Tibial artery (tissue), 4 donors: ENCODE measurements at regions not wholly inside any gene's neighbourhood (a gene's known extent, or its start where the extent isn't known, plus 50 kb on each side); places are given as distances from the start of the nearest gene placed in this dataset.

Experiments used
- DNase-seq, 2 donors: peaks; one replicate each; pipeline ENCODE4 v3.0.0-alpha.2; 2019
- H3K27ac ChIP-seq, 2 donors: fragments of 200-600 bp; sonication (generic) in 1 of 2; 1 replicate in 1 of 2; 2 replicates in 1 of 2; pipeline ENCODE4 v1.5.1; 2018 to 2019; ENCODE audit warnings: mild to moderate bottlenecking in 1 of 2
- H3K27me3 ChIP-seq, 2 donors: fragments of 200-600 bp; sonication (generic) in 1 of 2; one replicate each; pipeline versions ENCODE4 v1.5.1 to v1.6.0; 2016 to 2019
- H3K36me3 ChIP-seq, 3 donors: fragments of 200-600 bp; sonication (generic) in 2 of 3; one replicate each; pipeline ENCODE4 v1.5.1; 2016 to 2019; ENCODE audit warnings: mild to moderate bottlenecking in 2 of 3
- H3K4me1 ChIP-seq, 4 donors: fragments of 200-600 bp; sonication (generic) in 2 of 4; 1 replicate in 3 of 4; 2 replicates in 1 of 4; pipeline ENCODE4 v1.5.1; 2016 to 2019
- H3K4me3 ChIP-seq, 2 donors: fragments of 200-600 bp; sonication (generic) in 1 of 2; 1 replicate in 1 of 2; 2 replicates in 1 of 2; pipeline ENCODE4 v1.5.1; 2018 to 2019; ENCODE audit warnings: mild to moderate bottlenecking in 2 of 2
- H3K9me3 ChIP-seq, 3 donors: fragments of 200-600 bp; sonication (generic) in 1 of 3; one replicate each; pipeline ENCODE4 v1.5.1; 2016 to 2019
- CTCF ChIP-seq, 2 experiments: fragments of 200-600 bp in 1 of 2; fragments of 450-650 bp in 1 of 2; IDR thresholded peaks; one replicate each; pipeline ENCODE4 v1.5.1; 2017 to 2019; ENCODE audit warnings: antibody characterized with exemption in 2 of 2, mild to moderate bottlenecking in 1 of 2, moderate library complexity in 1 of 2
- intact Hi-C: fragments of 100-400 bp; cut with DNase I; formaldehyde crosslinking; loops from one replicate; pipeline ENCODE4 v1.15.0; 2023; ENCODE audit warnings: low total_unique reads

- DNase-seq = no peak
- H3K36me3 ChIP-seq = no peaks in the 10 kb centered on the region
- no peaks in the 10 kb centered on the region for H3K4me1 ChIP-seq
- intact Hi-C loops = no loop called here
- H3K27ac ChIP-seq = no peak overlapping the region
- H3K27me3 ChIP-seq = no peaks in the 10 kb centered on the region
- no peak overlapping the region for H3K4me3 ChIP-seq
- TF ChIP-seq CTCF (IDR thresholded peaks at IDR 0.05) = no peak
- no peaks in the 10 kb centered on the region for H3K9me3 ChIP-seq
These were observed 188.8 kb upstream of the FSTL5 start for GRCh38 chr4:162352580-162353107.

GRCh38 chr4:162350331-162350730, 186.5 kb upstream of the FSTL5 start:
- no peak for TF ChIP-seq CTCF (IDR thresholded peaks at IDR 0.05)
- Histone ChIP-seq H3K4me3 (no peak overlapping the region), H3K36me3 (no peaks in the 10 kb centered on the region), H3K27me3 (no peaks in the 10 kb centered on the region), H3K4me1 (no peaks in the 10 kb centered on the region), H3K9me3 (no peaks in the 10 kb centered on the region), H3K27ac (no peak overlapping the region)
- no peak for DNase-seq
- intact Hi-C loops = no loop called here

GRCh38 chr4:162349395-162349794, 185.6 kb upstream of the FSTL5 start:
- no peaks in the 10 kb centered on the region for H3K27me3 ChIP-seq
- TF ChIP-seq CTCF (IDR thresholded peaks at IDR 0.05) = no peak
- no peak overlapping the region for H3K4me3 ChIP-seq
- DNase-seq = no peak
- H3K4me1 ChIP-seq = no peaks in the 10 kb centered on the region
- H3K9me3 ChIP-seq = no peaks in the 10 kb centered on the region
- intact Hi-C loops = no loop called here
- H3K36me3 ChIP-seq = no peaks in the 10 kb centered on the region
- H3K27ac ChIP-seq = no peak overlapping the region

GRCh38 chr4:162347842-162348213, 184.0 kb upstream of the FSTL5 start:
- no peaks in the 10 kb centered on the region for H3K36me3 ChIP-seq
- no peaks in the 10 kb centered on the region for H3K27me3 ChIP-seq
- no peak for DNase-seq
- no peak for TF ChIP-seq CTCF (IDR thresholded peaks at IDR 0.05)
- H3K4me3 ChIP-seq = no peak overlapping the region
- no peak overlapping the region for H3K27ac ChIP-seq
- H3K4me1 ChIP-seq = no peaks in the 10 kb centered on the region
- no peaks in the 10 kb centered on the region for H3K9me3 ChIP-seq
- intact Hi-C loops = no loop called here

- no peaks in the 10 kb centered on the region for H3K36me3 ChIP-seq
- no peak overlapping the region for H3K4me3 ChIP-seq
- no peak overlapping the region for H3K27ac ChIP-seq
- no peaks in the 10 kb centered on the region for H3K4me1 ChIP-seq
- intact Hi-C loops = no loop called here
- TF ChIP-seq CTCF (IDR thresholded peaks at IDR 0.05) = no peak
- H3K9me3 ChIP-seq = no peaks in the 10 kb centered on the region
- no peak for DNase-seq
- no peaks in the 10 kb centered on the region for H3K27me3 ChIP-seq
These were observed 183.5 kb upstream of the FSTL5 start for GRCh38 chr4:162347156-162347841.
